SK-N-SH (cell line): ENCODE measurements at regions not wholly inside any gene's neighbourhood (a gene's known extent, or its start where the extent isn't known, plus 50 kb on each side); places are given as distances from the start of the nearest gene placed in this dataset.

Experiments used
- CTCF ChIA-PET: fragments of 300-600, 350-600 bp; formaldehyde crosslinking; extraction: SDS; loops from one replicate; lab custom pipeline; 2021; lab: Yijun Ruan, JAX
- POLR2A ChIA-PET: fragments of 350-600 bp; sonication (Branson Sonifier 250); formaldehyde crosslinking; extraction: SDS; loops from one replicate; lab custom pipeline; 2020; ENCODE audit warnings: antibody characterized with exemption, inconsistent platforms; lab: Yijun Ruan, JAX
- DNase-seq: peaks from one replicate; pipeline ENCODE4 v3.0.0; 2012
- H2AFZ ChIP-seq: fragments of 200-600 bp; sonication (generic); 2 replicates; pipeline ENCODE4 v1.8.1; 2016; ENCODE audit warnings: antibody characterized with exemption, mild to moderate bottlenecking, low read depth
- H3F3A ChIP-seq: fragments of 200-600 bp; sonication (generic); replicated peaks from 2 replicates; pipeline ENCODE3; 2016; ENCODE audit warnings: antibody characterized with exemption, mild to moderate bottlenecking; ENCODE audit not compliant: insufficient read depth
- H3K27ac ChIP-seq, 2 experiments: fragments of 200-500 bp in 1 of 2; fragments of 200-600 bp in 1 of 2; sonication (Bioruptor generic) in 1 of 2; sonication (generic), shearing (Covaris generic) in 1 of 2; 2 replicates each; pipeline versions ENCODE4 v1.5.1 to v1.6.1; 2014 to 2016; ENCODE audit warnings: low read depth in 2 of 2, inconsistent platforms in 1 of 2, low read length in 1 of 2, mild to moderate bottlenecking in 1 of 2, mixed read lengths in 1 of 2
- H3K27me3 ChIP-seq: fragments of 200-600 bp; sonication (generic), shearing (Covaris generic); 2 replicates; pipeline ENCODE4 v1.6.1; 2016; ENCODE audit warnings: mixed run types; ENCODE audit not compliant: insufficient read depth
- H3K36me3 ChIP-seq, 2 experiments: fragments of 200-500 bp in 1 of 2; fragments of 200-600 bp in 1 of 2; sonication (Bioruptor generic) in 1 of 2; sonication (generic) in 1 of 2; replicated peaks in 1 of 2; 2 replicates each; pipeline versions ENCODE3 to v1.5.1; 2014 to 2016; ENCODE audit warnings: low read length in 1 of 2, mild to moderate bottlenecking in 1 of 2; ENCODE audit not compliant: insufficient read depth in 2 of 2, control insufficient read depth in 1 of 2
- H3K4me1 ChIP-seq, 2 experiments: fragments of 200-500 bp in 1 of 2; fragments of 200-600 bp in 1 of 2; sonication (Bioruptor generic) in 1 of 2; sonication (generic), shearing (Covaris generic) in 1 of 2; 2 replicates each; pipeline versions ENCODE4 v1.5.1 to v1.6.1; 2014 to 2016; ENCODE audit warnings: low read depth in 1 of 2, low read length in 1 of 2, mixed run types in 1 of 2; ENCODE audit not compliant: insufficient read depth in 2 of 2, control insufficient read depth in 1 of 2
- H3K4me2 ChIP-seq: fragments of 200-600 bp; sonication (generic), shearing (Covaris generic); 2 replicates; pipeline ENCODE4 v1.6.1; 2017; ENCODE audit warnings: mixed run types
- H3K4me3 ChIP-seq, 2 experiments: fragments of 200-500 bp in 1 of 2; fragments of 200-600 bp in 1 of 2; sonication (Bioruptor generic) in 1 of 2; sonication (generic), shearing (Covaris generic) in 1 of 2; 2 replicates each; pipeline versions ENCODE4 v1.5.1 to v1.8.1; 2014 to 2016; ENCODE audit warnings: low read depth in 2 of 2, inconsistent platforms in 1 of 2, low read length in 1 of 2, mild to moderate bottlenecking in 1 of 2, mixed read lengths in 1 of 2, moderate library complexity in 1 of 2
- H3K79me2 ChIP-seq: fragments of 200-600 bp; sonication (generic); 2 replicates; pipeline ENCODE4 v1.8.1; 2017; ENCODE audit warnings: mild to moderate bottlenecking; ENCODE audit not compliant: insufficient read depth
- H3K9ac ChIP-seq: fragments of 200-600 bp; sonication (generic); 2 replicates; pipeline ENCODE4 v1.6.1; 2017; ENCODE audit warnings: mixed run types
- H3K9me2 ChIP-seq: fragments of 200-600 bp; sonication (generic); 2 replicates; pipeline ENCODE4 v1.6.1; 2017; ENCODE audit warnings: mixed run types
- H3K9me3 ChIP-seq: fragments of 200-600 bp; sonication (generic); 2 replicates; pipeline ENCODE4 v1.6.1; 2017; ENCODE audit warnings: mixed run types, mild to moderate bottlenecking, moderate library complexity
- H4K20me1 ChIP-seq: fragments of 200-600 bp; sonication (generic); 2 replicates; pipeline ENCODE4 v1.6.1; 2017; ENCODE audit warnings: mild to moderate bottlenecking, mixed run types; ENCODE audit not compliant: insufficient read depth
- CTCF ChIP-seq: fragments of 200-600 bp; sonication (generic); IDR thresholded peaks from 2 replicates; pipeline ENCODE4 v1.6.1; 2017; ENCODE audit warnings: antibody characterized with exemption, mild to moderate bottlenecking, moderate library complexity
- FOSL2 ChIP-seq: IDR thresholded peaks from 2 replicates; pipeline ENCODE4 v1.4.0; 2012; ENCODE audit warnings: low read depth, mild to moderate bottlenecking, moderate library complexity, borderline replicate concordance
- FOXJ3 ChIP-seq: sonication (generic); formaldehyde crosslinking; IDR thresholded peaks from 2 replicates; pipeline ENCODE4 v1.5.1; 2020; ENCODE audit warnings: mild to moderate bottlenecking, missing genetic modification reagents
- IRF3 ChIP-seq: fragments of 150-350 bp; IDR thresholded peaks from 2 replicates; pipeline ENCODE4 v1.6.1; 2016; ENCODE audit warnings: mild to moderate bottlenecking, low read depth, low read length
- MEF2A ChIP-seq: IDR thresholded peaks from 2 replicates; pipeline ENCODE4 v1.4.0; 2012; ENCODE audit warnings: low read depth, borderline replicate concordance
- MXI1 ChIP-seq: IDR thresholded peaks from 2 replicates; pipeline ENCODE4 v1.6.1; 2012; ENCODE audit warnings: mild to moderate bottlenecking, low read depth, low read length, improper control_type of control experiment
- NFIC ChIP-seq: IDR thresholded peaks from 2 replicates; pipeline ENCODE4 v1.4.0; 2012; ENCODE audit warnings: borderline replicate concordance
- PBX3 ChIP-seq: IDR thresholded peaks from 2 replicates; pipeline ENCODE4; 2012
- RAD21 ChIP-seq: IDR thresholded peaks from 2 replicates; pipeline ENCODE4 v1.6.1; 2012; ENCODE audit warnings: mild to moderate bottlenecking, low read length
- RCOR1 ChIP-seq: fragments of 150-350 bp; IDR thresholded peaks from 2 replicates; pipeline ENCODE4 v1.6.1; 2017; ENCODE audit warnings: antibody characterized with exemption, low read length
- REST ChIP-seq: IDR thresholded peaks from 2 replicates; pipeline ENCODE4 v1.6.1; 2012; ENCODE audit warnings: mild to moderate bottlenecking, low read depth, low read length, moderate library complexity
- SMC3 ChIP-seq: IDR thresholded peaks from 2 replicates; pipeline ENCODE4 v1.6.1; 2012; ENCODE audit warnings: low read depth, low read length, improper control_type of control experiment
- TAF1 ChIP-seq: IDR thresholded peaks from 2 replicates; pipeline ENCODE4 v1.6.1; 2012; ENCODE audit warnings: low read depth, mild to moderate bottlenecking, low read length, moderate library complexity, borderline replicate concordance
- TCF12 ChIP-seq: IDR thresholded peaks from 2 replicates; pipeline ENCODE4 v1.4.0; 2012
- TEAD4 ChIP-seq: IDR thresholded peaks from 2 replicates; pipeline ENCODE4 v1.4.0; 2012; ENCODE audit warnings: mild to moderate bottlenecking, borderline replicate concordance; ENCODE audit not compliant: insufficient read depth
- USF1 ChIP-seq: IDR thresholded peaks from 2 replicates; pipeline ENCODE4 v1.4.0; 2012; ENCODE audit warnings: low read depth, borderline replicate concordance
- YY1 ChIP-seq: IDR thresholded peaks from 2 replicates; pipeline ENCODE4 v1.4.0; 2012; ENCODE audit warnings: low read depth, mild to moderate bottlenecking
- ZBTB33 ChIP-seq: IDR thresholded peaks from 2 replicates; pipeline ENCODE4 v1.4.0; 2012; ENCODE audit warnings: low read depth, borderline replicate concordance
- WGBS: methylation state at CpG from one replicate; pipeline ENCODE4 v1.1.6; 2017; ENCODE audit warnings: low lambda C conversion rate; 5-methylcytosine and 5-hydroxymethylcytosine counted together

- H3K4me2 ChIP-seq = no peak overlapping the region
- ChIA-PET POLR2A (no interaction called here), CTCF (interaction anchor here (1.9 kb wide), 1 partner anchor 56 kb away, joined by 6 read pairs; no protein-coding TSS in a partner anchor)
- H2AFZ ChIP-seq = no peak overlapping the region
- no peak overlapping the region for H3K9ac ChIP-seq
- no peak overlapping the region for H3K27ac ChIP-seq
- no peaks in the 10 kb centered on the region for H3K79me2 ChIP-seq
- no peaks in the 10 kb centered on the region for H4K20me1 ChIP-seq
- no peaks in the 10 kb centered on the region for H3F3A ChIP-seq
- no peak overlapping the region for H3K4me3 ChIP-seq
- 67% methylated on average over 3 of the region's 3 CpGs for WGBS
- H3K9me3 ChIP-seq = no peaks in the 10 kb centered on the region
- no peaks in the 10 kb centered on the region for H3K27me3 ChIP-seq
- no peak for DNase-seq
- no peaks in the 10 kb centered on the region for H3K36me3 ChIP-seq
- H3K4me1 ChIP-seq = no peaks in the 10 kb centered on the region
- no peak for TF ChIP-seq FOSL2
- no peak for TF ChIP-seq SMC3
- TF ChIP-seq YY1 = no peak
- TF ChIP-seq RAD21 = no peak
- no peak for TF ChIP-seq TCF12
- H3K9me2 ChIP-seq = no peaks in the 10 kb centered on the region
Observed at GRCh38 chr9:7900541-7900940, 101.0 kb upstream of the DMAC1 start.

GRCh38 chr9:7899753-7900152 lies 100.2 kb upstream of the DMAC1 start:
- no peaks in the 10 kb centered on the region for H3K9me3 ChIP-seq
- WGBS = 28% methylated on average over 3 of the region's 3 CpGs
- no peaks in the 10 kb centered on the region for H3F3A ChIP-seq
- H3K79me2 ChIP-seq = no peaks in the 10 kb centered on the region
- POLR2A ChIA-PET = no interaction called here
- CTCF ChIA-PET = interaction anchor here (0.9 to 1.9 kb wide), 2 partner anchors 40 to 56 kb away, joined by 3 to 6 read pairs; no protein-coding TSS in a partner anchor
- DNase-seq = no peak
- no peaks in the 10 kb centered on the region for H3K36me3 ChIP-seq
- no peaks in the 10 kb centered on the region for H3K27me3 ChIP-seq
- no peak overlapping the region for H2AFZ ChIP-seq
- no peaks in the 10 kb centered on the region for H4K20me1 ChIP-seq
- no peak overlapping the region for H3K4me2 ChIP-seq
- no peaks in the 10 kb centered on the region for H3K9me2 ChIP-seq
- no peak overlapping the region for H3K9ac ChIP-seq
- no peaks in the 10 kb centered on the region for H3K4me1 ChIP-seq
- H3K4me3 ChIP-seq = no peak overlapping the region
- no peak overlapping the region for H3K27ac ChIP-seq
- TF ChIP-seq RAD21 (no peak), REST (no peak), USF1 (no peak), MXI1 (no peak), FOXJ3 (no peak), RCOR1 (no peak), NFIC (no peak), ZBTB33 (no peak), TEAD4 (no peak), CTCF (no peak), TAF1 (no peak), MEF2A (no peak), PBX3 (no peak), IRF3 (no peak)
